ENCODE measurements at regions not wholly inside any gene's neighbourhood (a gene's known extent, or its start where the extent isn't known, plus 50 kb on each side); places are given as distances from the start of the nearest gene placed in this dataset.

DNA sequence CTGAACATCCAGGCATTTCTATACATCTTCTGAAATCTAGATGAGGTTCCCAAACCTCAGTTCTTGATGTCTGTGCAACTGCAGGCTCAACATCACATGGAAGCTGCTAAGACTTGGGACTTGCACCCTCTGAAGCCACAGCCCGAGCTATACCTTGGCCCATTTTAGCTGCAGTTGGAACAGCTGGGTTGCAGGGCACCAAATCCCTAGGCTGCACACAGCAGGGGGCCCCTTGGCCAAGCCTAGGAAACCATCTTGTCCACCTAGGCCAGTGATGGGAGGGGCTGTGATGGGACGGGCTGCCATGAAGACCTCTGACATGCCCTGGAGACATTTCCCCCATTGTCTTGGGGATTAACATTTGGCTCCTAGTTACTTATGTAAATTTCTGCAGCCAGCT is 415.8 kb upstream of the SUCLG2 start:
- TF ChIP-seq EZH2 (IDR thresholded peaks at IDR 0.05; ENCODE audit: borderline replicate concordance, low read depth, low read length, severe bottlenecking): no peak
- no peak for TF ChIP-seq POLR2A (IDR thresholded peaks at IDR 0.05; ENCODE audit: low read depth, low read length)

Measured in endothelial cell of umbilical vein (primary cell).